SK-N-SH treated with all-trans-retinoic acid at 6 μM for 48 hours (cell line): ENCODE measurements at regions not wholly inside any gene's neighbourhood (a gene's known extent, or its start where the extent isn't known, plus 50 kb on each side); places are given as distances from the start of the nearest gene placed in this dataset.

Source experiments
- ISL1 ChIP-seq: fragments of 250-450 bp; sonication (Bioruptor Pico); IDR thresholded peaks from 2 replicates; pipeline ENCODE4 v2.1.2; 2022; ENCODE audit warnings: mild to moderate bottlenecking, moderate library complexity
- OSR1 ChIP-seq: fragments of 250-450 bp; sonication (Bioruptor Pico); IDR thresholded peaks from 2 replicates; pipeline ENCODE4 v1.8.0; 2022; ENCODE audit warnings: moderate library complexity, mild to moderate bottlenecking, inconsistent platforms
- TSHZ2 ChIP-seq: fragments of 250-450 bp; sonication (Bioruptor Pico); IDR thresholded peaks from 2 replicates; pipeline ENCODE4 v1.5.0; 2020; ENCODE audit warnings: mild to moderate bottlenecking, moderate library complexity

- TF ChIP-seq ISL1 (no peak), OSR1 (CRISPR knock-in tag) (no peak), TSHZ2 (no peak)
Measured at GRCh38 chr10:128605180-128605579, 479.0 kb upstream of the MKI67 start.
